GM12878 (cell line): ENCODE measurements at regions not wholly inside any gene's neighbourhood (a gene's known extent, or its start where the extent isn't known, plus 50 kb on each side); places are given as distances from the start of the nearest gene placed in this dataset.
A peak's percentile ranks its signal among the peaks of the same experiment; 100 is the strongest.

ENCODE experiments used
- ATAC-seq: fragments of 200-7000 bp; cut with Tn5 transposase; 3 replicates; pipeline ENCODE4 v1.9.1; 2020; ENCODE audit warnings: mild to moderate bottlenecking, moderate library complexity
- BruUV-seq: library from RNA; stranded (reverse); fragments of 400-500 nt; replicated peaks from 2 replicates; lab custom pipeline; 2021; lab: Mats Ljungman, UMichigan
- CTCF ChIA-PET: fragments of 300-600 bp; sonication (Branson Sonifier 250); formaldehyde crosslinking; extraction: SDS; loops from one replicate; lab custom pipeline; 2021; ENCODE audit warnings: inconsistent platforms; lab: Yijun Ruan, JAX
- POLR2A ChIA-PET: fragments of 350-600 bp; formaldehyde crosslinking; extraction: SDS; loops from one replicate; lab custom pipeline; 2021; ENCODE audit warnings: inconsistent platforms; lab: Charles Lee
- RAD21 ChIA-PET: fragments of 300-600 bp; sonication (Branson Sonifier 250); formaldehyde crosslinking; loops from one replicate; lab custom pipeline; 2023; ENCODE audit warnings: antibody characterized with exemption; ENCODE audit not compliant: unreplicated experiment; lab: Charles Lee
- SMC1A ChIA-PET: fragments of 300-600 bp; sonication (Branson Sonifier 250); formaldehyde crosslinking; loops from one replicate; lab custom pipeline; 2023; ENCODE audit not compliant: unreplicated experiment, uncharacterized antibody; lab: Charles Lee
- DNase-seq: peaks from one replicate; pipeline ENCODE4 v3.0.0-alpha.2; 2011; ENCODE audit warnings: low read depth, low spot score
- FAIRE-seq: peaks from 3 replicates; lab custom pipeline; 2011; peaks lifted over from hg19 to GRCh38; lab: Jason Lieb, UNC
- H2AFZ ChIP-seq: 2 replicates; pipeline ENCODE4 v1.6.0; 2011; ENCODE audit warnings: low read depth, low read length, control low read depth; ENCODE audit not compliant: control insufficient read depth
- H3K27ac ChIP-seq: 2 replicates; pipeline ENCODE4 v1.5.1; 2011; ENCODE audit warnings: control low read depth; ENCODE audit not compliant: control insufficient read depth, insufficient read depth
- H3K27me3 ChIP-seq, 2 experiments: replicated peaks in 1 of 2; 2 replicates each; pipeline versions ENCODE4 v1.6.0 to v1.6.1; 2011; ENCODE audit warnings: low read length in 1 of 2; ENCODE audit not compliant: control insufficient read depth in 2 of 2, insufficient read depth in 2 of 2
- H3K36me3 ChIP-seq, 2 experiments: 2 replicates each; pipeline ENCODE4 v1.5.1; 2011; ENCODE audit warnings: low read length in 1 of 2; ENCODE audit not compliant: control insufficient read depth in 2 of 2, insufficient read depth in 2 of 2
- H3K4me1 ChIP-seq: 2 replicates; pipeline ENCODE4 v1.6.1; 2011; ENCODE audit warnings: mild to moderate bottlenecking, low read length, moderate library complexity, mixed read lengths; ENCODE audit not compliant: control insufficient read depth, insufficient read depth
- H3K4me2 ChIP-seq: 2 replicates; pipeline ENCODE4 v1.6.0; 2011; ENCODE audit warnings: control low read depth; ENCODE audit not compliant: control insufficient read depth, insufficient read depth
- H3K4me3 ChIP-seq: fragments of 200-600 bp; sonication (generic); 2 replicates; pipeline ENCODE4 v1.5.1; 2016
- H3K79me2 ChIP-seq: 2 replicates; pipeline ENCODE4 v1.6.0; 2011; ENCODE audit warnings: low read length; ENCODE audit not compliant: control insufficient read depth, insufficient read depth
- H3K9ac ChIP-seq: 2 replicates; pipeline ENCODE4 v1.8.0; 2011; ENCODE audit warnings: low read length, control low read depth, mixed read lengths; ENCODE audit not compliant: control insufficient read depth, insufficient read depth
- H3K9me3 ChIP-seq: replicated peaks from 3 replicates; pipeline ENCODE4 v1.5.1; 2011; ENCODE audit warnings: mild to moderate bottlenecking, low read length; ENCODE audit not compliant: control insufficient read depth, insufficient read depth
- H4K20me1 ChIP-seq: 2 replicates; pipeline ENCODE4 v1.6.0; 2011; ENCODE audit not compliant: control insufficient read depth, insufficient read depth
- BHLHE40 ChIP-seq, 2 experiments: fragments of 450-650 bp in 1 of 2; IDR thresholded peaks; 2 replicates each; pipeline ENCODE4 v1.6.1; 2011 to 2017; ENCODE audit warnings: low read depth in 2 of 2, borderline replicate concordance in 1 of 2, improper control_type of control experiment in 1 of 2, low read length in 1 of 2, mild to moderate bottlenecking in 1 of 2
- E4F1 ChIP-seq: fragments of 450-650 bp; IDR thresholded peaks from 2 replicates; pipeline ENCODE4 v1.6.1; 2018; ENCODE audit warnings: borderline replicate concordance, mild to moderate bottlenecking; ENCODE audit not compliant: partially characterized antibody
- EZH2 ChIP-seq: IDR thresholded peaks from 2 replicates; pipeline ENCODE4 v1.6.1; 2012; ENCODE audit warnings: low read depth, mild to moderate bottlenecking, control low read depth, inconsistent platforms, low read length, borderline replicate concordance; ENCODE audit not compliant: control insufficient read depth
- FOXM1 ChIP-seq: IDR thresholded peaks from 2 replicates; pipeline ENCODE4 v1.6.1; 2012; ENCODE audit warnings: low read depth, mild to moderate bottlenecking, inconsistent platforms, low read length, moderate library complexity
- GABPA ChIP-seq: IDR thresholded peaks from 2 replicates; pipeline ENCODE4 v1.6.1; 2014; ENCODE audit warnings: antibody characterized with exemption, low read depth, mild to moderate bottlenecking, inconsistent platforms
- IKZF2 ChIP-seq, 2 experiments: fragments of 450-650 bp; IDR thresholded peaks; 2 replicates each; pipeline ENCODE4 v1.6.1; 2017; ENCODE audit warnings: mild to moderate bottlenecking in 2 of 2, moderate library complexity in 2 of 2
- KLF5 ChIP-seq: fragments of 450-650 bp; IDR thresholded peaks from 2 replicates; pipeline ENCODE4 v1.6.1; 2014; ENCODE audit warnings: mild to moderate bottlenecking; ENCODE audit not compliant: partially characterized antibody
- MYC ChIP-seq: IDR thresholded peaks from 2 replicates; pipeline ENCODE4 v1.6.1; 2011; ENCODE audit warnings: mild to moderate bottlenecking, low read length, moderate library complexity, inconsistent platforms; ENCODE audit not compliant: insufficient read depth, insufficient replicate concordance, insufficient read length, severe bottlenecking
- POLR2A ChIP-seq: IDR thresholded peaks from 2 replicates; pipeline ENCODE4 v1.6.1; 2011; ENCODE audit warnings: low read depth, mild to moderate bottlenecking, low read length
- POU2F2 ChIP-seq: IDR thresholded peaks from 3 replicates; pipeline ENCODE4 v1.6.1; 2011; ENCODE audit warnings: low read depth, mild to moderate bottlenecking, low read length, borderline replicate concordance
- RUNX3 ChIP-seq: IDR thresholded peaks from 2 replicates; pipeline ENCODE4 v1.6.1; 2012; ENCODE audit warnings: low read length, inconsistent platforms
- SMARCA5 ChIP-seq: fragments of 450-650 bp; IDR thresholded peaks from 2 replicates; pipeline ENCODE4 v1.6.1; 2017; ENCODE audit warnings: mild to moderate bottlenecking
- TCF3 ChIP-seq: IDR thresholded peaks from 2 replicates; pipeline ENCODE4 v1.6.1; 2012; ENCODE audit warnings: low read depth, mild to moderate bottlenecking, low read length, borderline replicate concordance; ENCODE audit not compliant: insufficient read depth
- ZNF207 ChIP-seq: fragments of 450-650 bp; IDR thresholded peaks from 2 replicates; pipeline ENCODE4 v1.6.1; 2014; ENCODE audit warnings: antibody characterized with exemption, mild to moderate bottlenecking, borderline replicate concordance
- WGBS: methylation state at CpG from one replicate; pipeline ENCODE4 v1.1.6; 2016; ENCODE audit warnings: low lambda C conversion rate; ENCODE audit not compliant: insufficient replicate concordance, insufficient coverage; ENCODE audit errors: missing lambda C conversion rate; 5-methylcytosine and 5-hydroxymethylcytosine counted together
- in situ Hi-C: fragments of 300-500 bp; cut with MboI; formaldehyde crosslinking; loops from 9 replicates; pipeline ENCODE4 v1.14.3; 2018; ENCODE audit warnings: mixed read lengths
- intact Hi-C: fragments of 100-400 bp; cut with micrococcal nuclease; formaldehyde crosslinking; loops from one replicate; pipeline ENCODE4 v1.14.2; 2022; ENCODE audit not compliant: unreplicated experiment
- TF ChIP-seq, protein P1 (sequence below): IDR thresholded peaks from 2 replicates; pipeline ENCODE4 v1.6.1; 2012; ENCODE audit warnings: improper control_type of control experiment, low read depth, low read length; ENCODE audit not compliant: insufficient replicate concordance
- TF ChIP-seq, protein P2 (sequence below): IDR thresholded peaks from 2 replicates; pipeline ENCODE4 v1.6.1; 2011; ENCODE audit warnings: low read depth, low read length, improper control_type of control experiment, borderline replicate concordance

- 0% methylated on average over 2 of the region's 2 CpGs for WGBS
- POLR2A ChIA-PET, result no interaction called here
- in situ Hi-C loops (no loop called here), intact Hi-C loops (no loop called here)
- Histone ChIP-seq H2AFZ (no peak overlapping the region), H3K27me3 (no peaks in the 10 kb centered on the region), H4K20me1 (no peaks in the 10 kb centered on the region), H3K4me2 (no peak overlapping the region), H3K4me1 (no peaks in the 10 kb centered on the region), H3K9ac (no peak overlapping the region), H3K27ac (no peak overlapping the region), H3K4me3 (no peak overlapping the region), H3K79me2 (no peaks in the 10 kb centered on the region), H3K9me3 (no peaks in the 10 kb centered on the region), H3K36me3 (no peaks in the 10 kb centered on the region)
- RAD21 ChIA-PET, result no interaction called here
- ATAC-seq (peak; percentile 78), DNase-seq (no peak), FAIRE-seq (no peak)
- SMC1A ChIA-PET, result interaction anchor here (1.0 kb wide), 1 partner anchor 565 kb away, joined by 3 read pairs; no protein-coding TSS in a partner anchor
- BruUV-seq, result no TSS peak
- CTCF ChIA-PET, result no interaction called here
- TF ChIP-seq POU2F2 (no peak), KLF5 (no peak), IKZF2 (IDR thresholded peaks at IDR 0.05) (peak in 1 of 2 experiments; percentile 40; a peak in 1 of 4 replicates), GABPA (no peak), EZH2 (no peak), E4F1 (no peak), TCF3 (no peak), FOXM1 (peak; percentile 21; the same call in 1 of the 2 replicates), POLR2A (no peak), MYC (no peak), SMARCA5 (no peak), RUNX3 (peak; percentile 30; the same call in 1 of the 2 replicates), BHLHE40 (IDR thresholded peaks at IDR 0.05; ENCODE audit: borderline replicate concordance in 1 of 2, low read depth in 2 of 2, low read length in 1 of 2) (0 out of 4 replicates have a peak, but pooled peaks have one; percentile 11 to 35), ZNF207 (no peak)
- TF ChIP-seq, protein P1, sequence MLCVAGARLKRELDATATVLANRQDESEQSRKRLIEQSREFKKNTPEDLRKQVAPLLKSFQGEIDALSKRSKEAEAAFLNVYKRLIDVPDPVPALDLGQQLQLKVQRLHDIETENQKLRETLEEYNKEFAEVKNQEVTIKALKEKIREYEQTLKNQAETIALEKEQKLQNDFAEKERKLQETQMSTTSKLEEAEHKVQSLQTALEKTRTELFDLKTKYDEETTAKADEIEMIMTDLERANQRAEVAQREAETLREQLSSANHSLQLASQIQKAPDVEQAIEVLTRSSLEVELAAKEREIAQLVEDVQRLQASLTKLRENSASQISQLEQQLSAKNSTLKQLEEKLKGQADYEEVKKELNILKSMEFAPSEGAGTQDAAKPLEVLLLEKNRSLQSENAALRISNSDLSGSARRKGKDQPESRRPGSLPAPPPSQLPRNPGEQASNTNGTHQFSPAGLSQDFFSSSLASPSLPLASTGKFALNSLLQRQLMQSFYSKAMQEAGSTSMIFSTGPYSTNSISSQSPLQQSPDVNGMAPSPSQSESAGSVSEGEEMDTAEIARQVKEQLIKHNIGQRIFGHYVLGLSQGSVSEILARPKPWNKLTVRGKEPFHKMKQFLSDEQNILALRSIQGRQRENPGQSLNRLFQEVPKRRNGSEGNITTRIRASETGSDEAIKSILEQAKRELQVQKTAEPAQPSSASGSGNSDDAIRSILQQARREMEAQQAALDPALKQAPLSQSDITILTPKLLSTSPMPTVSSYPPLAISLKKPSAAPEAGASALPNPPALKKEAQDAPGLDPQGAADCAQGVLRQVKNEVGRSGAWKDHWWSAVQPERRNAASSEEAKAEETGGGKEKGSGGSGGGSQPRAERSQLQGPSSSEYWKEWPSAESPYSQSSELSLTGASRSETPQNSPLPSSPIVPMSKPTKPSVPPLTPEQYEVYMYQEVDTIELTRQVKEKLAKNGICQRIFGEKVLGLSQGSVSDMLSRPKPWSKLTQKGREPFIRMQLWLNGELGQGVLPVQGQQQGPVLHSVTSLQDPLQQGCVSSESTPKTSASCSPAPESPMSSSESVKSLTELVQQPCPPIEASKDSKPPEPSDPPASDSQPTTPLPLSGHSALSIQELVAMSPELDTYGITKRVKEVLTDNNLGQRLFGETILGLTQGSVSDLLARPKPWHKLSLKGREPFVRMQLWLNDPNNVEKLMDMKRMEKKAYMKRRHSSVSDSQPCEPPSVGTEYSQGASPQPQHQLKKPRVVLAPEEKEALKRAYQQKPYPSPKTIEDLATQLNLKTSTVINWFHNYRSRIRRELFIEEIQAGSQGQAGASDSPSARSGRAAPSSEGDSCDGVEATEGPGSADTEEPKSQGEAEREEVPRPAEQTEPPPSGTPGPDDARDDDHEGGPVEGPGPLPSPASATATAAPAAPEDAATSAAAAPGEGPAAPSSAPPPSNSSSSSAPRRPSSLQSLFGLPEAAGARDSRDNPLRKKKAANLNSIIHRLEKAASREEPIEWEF, result no peak
- TF ChIP-seq, protein P2, sequence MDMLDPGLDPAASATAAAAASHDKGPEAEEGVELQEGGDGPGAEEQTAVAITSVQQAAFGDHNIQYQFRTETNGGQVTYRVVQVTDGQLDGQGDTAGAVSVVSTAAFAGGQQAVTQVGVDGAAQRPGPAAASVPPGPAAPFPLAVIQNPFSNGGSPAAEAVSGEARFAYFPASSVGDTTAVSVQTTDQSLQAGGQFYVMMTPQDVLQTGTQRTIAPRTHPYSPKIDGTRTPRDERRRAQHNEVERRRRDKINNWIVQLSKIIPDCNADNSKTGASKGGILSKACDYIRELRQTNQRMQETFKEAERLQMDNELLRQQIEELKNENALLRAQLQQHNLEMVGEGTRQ, result no peak
Observed at GRCh38 chr5:17907094-17907493, 272.8 kb downstream of the TAF11L14 start.
